Body of pancreas (tissue), 4 donors: ENCODE measurements at regions not wholly inside any gene's neighbourhood (a gene's known extent, or its start where the extent isn't known, plus 50 kb on each side); places are given as distances from the start of the nearest gene placed in this dataset.

Experiments used
- ATAC-seq: fragments of 150-250 bp; one replicate; pipeline ENCODE4 v1.9.1; 2016
- DNase-seq, 4 donors: peaks; one replicate each; pipeline ENCODE4 v3.0.0-alpha.2; 2019
- H3K27ac ChIP-seq, 4 donors: fragments of 200-600 bp; sonication (generic); 1 replicate in 3 of 4; 2 replicates in 1 of 4; pipeline versions ENCODE4 v1.5.1 to v1.6.1; 2016 to 2019; ENCODE audit warnings: mild to moderate bottlenecking in 1 of 4, mixed read lengths in 1 of 4, moderate library complexity in 1 of 4
- H3K27me3 ChIP-seq, 2 donors: fragments of 200-600 bp; sonication (generic); one replicate each; pipeline ENCODE4 v1.6.0; 2016; ENCODE audit warnings: mild to moderate bottlenecking in 1 of 2
- H3K36me3 ChIP-seq, 2 donors: fragments of 200-600 bp; sonication (generic); replicated peaks in 1 of 2; 2 replicates each; pipeline ENCODE4 v1.5.1; 2016; ENCODE audit warnings: low read depth in 2 of 2; ENCODE audit not compliant: insufficient read depth in 1 of 2
- H3K4me1 ChIP-seq: fragments of 200-600 bp; sonication (generic); one replicate; pipeline ENCODE4 v1.6.0; 2016
- H3K4me3 ChIP-seq, 2 donors: fragments of 200-600 bp; sonication (generic); 1 replicate in 1 of 2; 2 replicates in 1 of 2; pipeline ENCODE4 v1.5.1; 2016 to 2019
- H3K9me3 ChIP-seq, 3 donors: fragments of 200-600 bp; sonication (generic); 1 replicate in 2 of 3; 2 replicates in 1 of 3; pipeline ENCODE4 v1.5.1; 2016
- CTCF ChIP-seq, 7 experiments: fragments of 450-650 bp in 4 of 7; fragments of 200-600 bp in 3 of 7; sonication (generic) in 3 of 7; IDR thresholded peaks; one replicate each; pipeline ENCODE4 v1.5.1; 2016 to 2019; ENCODE audit warnings: antibody characterized with exemption in 7 of 7
- POLR2A ChIP-seq, 3 donors: fragments of 450-650 bp; IDR thresholded peaks; one replicate each; pipeline ENCODE4 v1.6.1; 2016; ENCODE audit warnings: antibody characterized with exemption in 3 of 3, mild to moderate bottlenecking in 2 of 3
- WGBS, 2 donors: methylation state at CpG; one replicate each; pipeline ENCODE4 v1.1.5; 2017; 5-methylcytosine and 5-hydroxymethylcytosine counted together
- intact Hi-C: fragments of 100-400 bp; cut with DNase I; formaldehyde crosslinking; loops from one replicate; pipeline ENCODE4 v1.15.1; 2023

DNA sequence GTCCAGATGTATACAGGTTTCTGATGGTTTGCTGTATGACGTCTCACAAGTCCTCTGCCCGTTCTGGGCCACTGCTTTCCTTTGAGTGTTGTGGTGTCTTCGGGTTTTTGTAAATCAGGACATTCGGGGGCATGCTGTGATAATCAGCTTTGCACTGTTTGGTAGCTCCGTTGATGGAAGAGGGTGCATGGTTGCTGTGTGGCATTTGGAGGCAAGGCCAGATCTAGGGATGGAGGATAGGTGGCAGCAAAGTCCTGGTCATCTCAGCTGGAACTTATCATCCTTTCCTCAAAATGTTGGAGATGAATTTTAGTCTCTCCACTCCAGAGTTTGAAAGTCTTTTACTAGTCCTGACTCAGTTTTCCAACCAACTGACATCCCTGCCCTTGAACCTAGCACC lies 91.0 kb downstream of the SCP2D1 start:
- WGBS, 2 donors, result 47 to 64% methylated on average over 5 of the region's 5 CpGs
- DNase-seq, result peak in 1 of 4 donors; percentile 7
- Histone ChIP-seq H3K27ac (no peak overlapping the region), H3K9me3 (no peaks in the 10 kb centered on the region), H3K4me1 (no peaks in the 10 kb centered on the region), H3K27me3 (no peaks in the 10 kb centered on the region), H3K4me3 (no peak overlapping the region), H3K36me3 (no peaks in the 10 kb centered on the region)
- ATAC-seq, result no peak
- intact Hi-C loops, result no loop called here
- TF ChIP-seq CTCF (IDR thresholded peaks at IDR 0.05), result peak in 2 of 7 experiments; percentile 5 to 15
- no peak for TF ChIP-seq POLR2A (IDR thresholded peaks at IDR 0.05)

DNA sequence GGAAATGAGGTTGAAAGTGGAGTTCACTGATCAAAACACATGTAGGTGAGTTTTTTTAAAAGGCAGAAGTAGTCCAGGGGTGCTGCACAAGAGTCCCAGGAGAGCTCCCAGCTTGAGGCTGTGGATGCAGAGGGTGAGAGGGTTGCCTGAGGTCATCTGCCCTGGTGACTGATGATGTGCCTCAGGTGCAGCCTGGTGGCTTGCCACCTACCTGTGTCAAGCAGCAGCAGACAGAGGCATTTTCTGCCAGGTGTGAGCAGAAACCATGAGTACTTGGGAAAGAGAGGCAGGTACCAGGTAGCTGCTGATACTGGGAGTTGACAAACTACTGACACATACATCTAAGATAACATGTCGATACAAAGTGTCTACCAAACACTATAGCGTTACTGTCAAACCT lies 92.5 kb downstream of the SCP2D1 start:
- TF ChIP-seq POLR2A (IDR thresholded peaks at IDR 0.05), result no peak
- TF ChIP-seq CTCF (IDR thresholded peaks at IDR 0.05), result no peak
- intact Hi-C loops, result no loop called here

DNA sequence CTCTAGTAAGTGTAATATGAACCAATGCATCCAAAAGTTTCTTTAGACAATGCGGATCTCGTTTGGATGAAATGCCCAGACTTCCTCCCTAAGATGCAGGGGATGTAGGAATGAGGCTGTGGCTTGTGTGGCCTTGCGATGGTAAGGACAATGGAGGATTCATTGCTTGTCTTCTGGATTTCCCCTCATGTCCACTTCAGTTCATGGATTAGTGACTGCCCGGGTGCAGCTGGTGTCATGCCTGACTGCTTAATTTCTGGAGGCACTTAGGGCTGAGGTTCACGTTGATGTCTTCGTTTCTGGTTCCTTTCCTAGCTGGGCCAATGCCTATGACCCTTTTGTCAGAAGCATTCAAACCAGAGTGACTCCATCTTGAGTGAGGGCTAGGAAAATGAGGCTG lies 93.8 kb downstream of the SCP2D1 start:
- Histone ChIP-seq H3K4me1 (peaks cover 9% of the 10 kb centered on the region), H3K36me3 (no peaks in the 10 kb centered on the region), H3K4me3 (no peak overlapping the region), H3K27me3 (no peaks in the 10 kb centered on the region), H3K27ac (no peak overlapping the region), H3K9me3 (no peaks in the 10 kb centered on the region)
- WGBS, 2 donors, result 71 to 83% methylated on average over 6 of the region's 6 CpGs
- TF ChIP-seq CTCF (IDR thresholded peaks at IDR 0.05) (no peak), POLR2A (IDR thresholded peaks at IDR 0.05) (no peak)
- intact Hi-C loops, result no loop called here
- DNase-seq (no peak), ATAC-seq (no peak)

More for the DNA sequence above, 92.5 kb downstream of the SCP2D1 start:
- DNase-seq, result no peak
- Histone ChIP-seq H3K27ac (no peak overlapping the region), H3K36me3 (no peaks in the 10 kb centered on the region), H3K27me3 (no peaks in the 10 kb centered on the region), H3K4me1 (peaks cover 1% of the 10 kb centered on the region), H3K9me3 (no peaks in the 10 kb centered on the region), H3K4me3 (no peak overlapping the region)
- WGBS, 2 donors, result 40 to 41% methylated on average over 2 of the region's 2 CpGs
- ATAC-seq, result no peak

GRCh38 chr20:18908109-18908508 lies 94.5 kb downstream of the SCP2D1 start:
- no peaks in the 10 kb centered on the region for H3K9me3 ChIP-seq
- H3K27ac ChIP-seq, result no peak overlapping the region
- H3K4me3 ChIP-seq, result no peak overlapping the region
- H3K36me3 ChIP-seq, result no peaks in the 10 kb centered on the region
- H3K4me1 ChIP-seq, result peaks cover 9% of the 10 kb centered on the region
- DNase-seq (no peak), ATAC-seq (no peak)
- TF ChIP-seq CTCF (IDR thresholded peaks at IDR 0.05) (no peak), POLR2A (IDR thresholded peaks at IDR 0.05) (no peak)
- intact Hi-C loops, result no loop called here
- whole genome bisulfite sequencing, 2 donors, result 49 to 69% methylated on average over 3 of the region's 3 CpGs
- H3K27me3 ChIP-seq, result no peaks in the 10 kb centered on the region

GRCh38 chr20:18909254-18909653 lies 95.7 kb downstream of the SCP2D1 start:
- no peaks in the 10 kb centered on the region for H3K9me3 ChIP-seq
- H3K27ac ChIP-seq, result no peak overlapping the region
- no peaks in the 10 kb centered on the region for H3K36me3 ChIP-seq
- no peak overlapping the region for H3K4me3 ChIP-seq
- ATAC-seq (no peak), DNase-seq (no peak)
- intact Hi-C loops, result no loop called here
- no peaks in the 10 kb centered on the region for H3K27me3 ChIP-seq
- H3K4me1 ChIP-seq, result peaks cover 9% of the 10 kb centered on the region
- no peak for TF ChIP-seq POLR2A (IDR thresholded peaks at IDR 0.05)
- no peak for TF ChIP-seq CTCF (IDR thresholded peaks at IDR 0.05)
